GM13977 (cell line): ENCODE measurements at regions not wholly inside any gene's neighbourhood (a gene's known extent, or its start where the extent isn't known, plus 50 kb on each side); places are given as distances from the start of the nearest gene placed in this dataset.
"Not testable (repeated sequence)": the region's sequence is repeated elsewhere in the genome, so short reads cannot be mapped to it uniquely, and the experiment has no call there.

Experiments
- DNase-seq: peaks from one replicate; pipeline ENCODE4 v3.0.0; 2012; ENCODE audit warnings: low spot score
- CTCF ChIP-seq: IDR thresholded peaks from 2 replicates; pipeline ENCODE4 v1.5.1; 2012; ENCODE audit warnings: mild to moderate bottlenecking, control low read depth; ENCODE audit not compliant: insufficient read depth; ENCODE audit errors: extremely low read depth, missing control alignments
- in situ Hi-C: fragments of 300-500 bp; cut with MboI; formaldehyde crosslinking; loops from one replicate; pipeline ENCODE4 v1.12.0; 2022; ENCODE audit warnings: low sequenced_read_pairs, low pct_unique_long_range_greater_than_20kb, mixed read lengths, inconsistent platforms; ENCODE audit not compliant: unreplicated experiment

DNA sequence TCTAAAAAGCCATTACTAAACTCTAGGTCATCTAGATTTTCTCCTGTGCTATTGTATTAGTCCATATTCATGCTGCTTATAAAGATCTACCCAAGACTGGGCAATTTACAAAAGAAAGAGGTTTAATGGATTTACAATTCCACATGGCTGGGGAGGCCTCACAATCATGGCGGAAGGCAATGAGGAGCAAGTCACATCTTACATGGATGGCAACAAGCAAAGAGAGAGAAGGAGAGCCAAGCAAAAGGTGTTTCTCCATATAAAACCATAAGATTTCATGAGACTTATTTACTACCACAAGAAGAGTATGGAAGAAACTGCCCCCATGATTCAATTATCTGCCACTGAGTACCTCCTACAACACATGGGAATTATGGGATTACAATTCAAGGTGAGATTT is 69.6 kb upstream of the CCDC6 start:
- DNase-seq, in situ Hi-C loops: not testable (repeated sequence)

- no peak for TF ChIP-seq CTCF
- DNase-seq: no peak
- in situ Hi-C loops: no loop called here
These were observed 65.6 kb upstream of the CCDC6 start for GRCh38 chr10:59971915-59972314.

GRCh38 chr10:59970396-59971368 is 64.3 kb upstream of the CCDC6 start:
- in situ Hi-C loops: no loop called here
- DNase-seq: peak; percentile 33
- TF ChIP-seq CTCF: peak; percentile 30

- TF ChIP-seq CTCF: no peak
- in situ Hi-C loops: no loop called here
- DNase-seq: no peak
These were observed 62.3 kb upstream of the CCDC6 start for GRCh38 chr10:59968705-59969104.

- no peak for TF ChIP-seq CTCF
- in situ Hi-C loops: no loop called here
- DNase-seq: no peak
These were observed 60.7 kb upstream of the CCDC6 start for GRCh38 chr10:59967079-59967478.

DNA sequence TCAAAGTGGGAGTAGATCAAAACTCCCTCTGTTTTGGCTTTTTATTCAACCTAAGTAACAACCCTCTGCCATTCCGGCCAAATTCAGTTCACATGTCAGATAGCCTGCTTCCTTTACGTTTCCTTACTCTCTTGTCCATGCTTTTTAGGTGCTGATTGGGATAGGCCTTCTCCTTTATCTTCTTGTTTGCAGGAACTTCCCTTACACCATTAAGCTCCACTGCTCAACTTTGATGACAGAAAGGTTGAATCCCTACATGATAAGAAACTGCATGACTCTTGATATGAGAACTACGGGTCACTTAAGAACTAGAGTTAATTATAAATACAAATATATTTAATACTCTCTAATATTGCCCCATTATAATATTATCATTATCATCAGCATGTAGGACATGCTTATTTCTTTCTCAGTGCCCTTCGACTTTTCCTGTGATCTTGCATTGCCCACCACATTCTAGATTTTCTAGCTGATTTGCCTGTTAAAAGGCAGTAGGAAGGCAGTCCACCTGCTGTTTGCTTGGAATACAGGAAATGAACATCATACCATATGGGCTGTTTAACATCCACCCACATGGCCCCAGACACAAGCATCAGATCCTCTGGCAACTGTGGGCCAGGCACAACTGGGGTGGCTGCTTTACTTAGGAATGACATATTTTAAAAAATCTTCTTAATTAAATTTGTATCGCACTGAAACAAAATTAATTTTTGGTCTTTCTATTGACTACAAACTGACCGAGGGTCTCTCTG is 59.7 kb upstream of the CCDC6 start:
- no peak for DNase-seq
- in situ Hi-C loops: no loop called here

More for the DNA sequence above, 59.7 kb upstream of the CCDC6 start:
- TF ChIP-seq CTCF: no peak
